B cell (primary cell): ENCODE measurements at regions not wholly inside any gene's neighbourhood (a gene's known extent, or its start where the extent isn't known, plus 50 kb on each side); places are given as distances from the start of the nearest gene placed in this dataset.

Experiments used
- ATAC-seq: fragments of 200-7000 bp; cut with Tn5 transposase; one replicate; pipeline ENCODE4 v1.10.0; 2021; ENCODE audit warnings: low read depth, mild to moderate bottlenecking, moderate number of reproducible peaks, moderate library complexity
- CTCF ChIA-PET: fragments of 350-600 bp; sonication (Branson Sonifier 250); formaldehyde crosslinking; loops from one replicate; lab custom pipeline; 2021; ENCODE audit warnings: antibody characterized with exemption, inconsistent platforms; lab: Charles Lee
- POLR2A ChIA-PET: fragments of 350-600 bp; sonication (Branson Sonifier 250); formaldehyde crosslinking; loops from one replicate; lab custom pipeline; 2021; ENCODE audit warnings: antibody characterized with exemption; lab: Charles Lee
- DNase-seq: peaks from one replicate; pipeline ENCODE4 v3.0.0; 2013
- H2AFZ ChIP-seq: 2 replicates; pipeline ENCODE4 v1.6.1; 2012; ENCODE audit warnings: mild to moderate bottlenecking, low read depth, low read length; ENCODE audit not compliant: insufficient read depth, poor library complexity, severe bottlenecking
- H3K27ac ChIP-seq, 2 donors: 1 replicate in 1 of 2; 2 replicates in 1 of 2; pipeline ENCODE4 v1.5.1; 2012 to 2013; ENCODE audit warnings: low read length in 2 of 2, mild to moderate bottlenecking in 2 of 2, moderate library complexity in 1 of 2
- H3K27me3 ChIP-seq, 4 experiments: fragments of 200-600 bp in 1 of 4; sonication (generic) in 1 of 4; replicated peaks in 1 of 4; 1 replicate in 2 of 4; 2 replicates in 2 of 4; pipeline versions ENCODE4 v1.6.1 to v1.7.0; 2013 to 2016; ENCODE audit warnings: low read length in 3 of 4, mild to moderate bottlenecking in 2 of 4, mixed read lengths in 1 of 4, moderate library complexity in 1 of 4; ENCODE audit not compliant: insufficient read depth in 4 of 4, control insufficient read depth in 3 of 4; ENCODE audit errors: control extremely low read depth in 1 of 4
- H3K36me3 ChIP-seq, 2 experiments: replicated peaks in 1 of 2; 1 replicate in 1 of 2; 2 replicates in 1 of 2; pipeline versions ENCODE4 v1.6.1 to v1.7.1; 2013; ENCODE audit warnings: low read length in 1 of 2; ENCODE audit not compliant: insufficient read depth in 2 of 2, control insufficient read depth in 1 of 2; ENCODE audit errors: control extremely low read depth in 1 of 2, extremely low read depth in 1 of 2
- H3K4me1 ChIP-seq, 2 donors: fragments of 200-600 bp in 1 of 2; sonication (generic) in 1 of 2; 1 replicate in 1 of 2; 2 replicates in 1 of 2; pipeline versions ENCODE4 v1.5.1 to v1.6.1; 2013 to 2017; ENCODE audit warnings: low read length in 2 of 2; ENCODE audit not compliant: control insufficient read depth in 2 of 2, insufficient read depth in 2 of 2
- H3K4me2 ChIP-seq: replicated peaks from 2 replicates; pipeline ENCODE3; 2012; ENCODE audit warnings: mild to moderate bottlenecking, low read depth, low read length; ENCODE audit not compliant: poor library complexity, severe bottlenecking
- H3K4me3 ChIP-seq, 5 experiments: fragments of 200-600 bp in 1 of 5; sonication (generic) in 1 of 5; 1 replicate in 3 of 5; 2 replicates in 2 of 5; pipeline versions ENCODE4 v1.5.1 to v1.7.0; 2011 to 2016; ENCODE audit warnings: low read length in 4 of 5, mild to moderate bottlenecking in 4 of 5, low read depth in 2 of 5, control low read depth in 1 of 5, moderate library complexity in 1 of 5; ENCODE audit not compliant: insufficient read depth in 1 of 5; ENCODE audit errors: control extremely low read depth in 1 of 5, extremely low read depth in 1 of 5
- H3K79me2 ChIP-seq: fragments of 200-600 bp; sonication (generic); one replicate; pipeline ENCODE4 v1.6.0; 2016; ENCODE audit warnings: low read length; ENCODE audit not compliant: control insufficient read depth, insufficient read depth
- H3K9ac ChIP-seq: fragments of 200-600 bp; sonication (generic); 2 replicates; pipeline ENCODE4 v1.6.1; 2017; ENCODE audit warnings: mild to moderate bottlenecking, low read length, moderate library complexity
- H3K9me3 ChIP-seq, 3 donors: one replicate each; pipeline versions ENCODE4 v1.6.1 to v1.7.1; 2013; ENCODE audit warnings: low read length in 2 of 3; ENCODE audit not compliant: control insufficient read depth in 2 of 3, insufficient read depth in 1 of 3; ENCODE audit errors: control extremely low read depth in 1 of 3
- H4K20me1 ChIP-seq: 2 replicates; pipeline ENCODE4 v1.6.0; 2012; ENCODE audit warnings: mild to moderate bottlenecking, low read length; ENCODE audit not compliant: insufficient read depth, control insufficient read depth, poor library complexity, severe bottlenecking
- H3K27ac Mint-ChIP-seq: one replicate; pipeline ENCODE4 v1.8.0; 2021; ENCODE audit warnings: mixed read lengths
- H3K27me3 Mint-ChIP-seq: one replicate; pipeline ENCODE4 v1.8.0; 2021; ENCODE audit warnings: mixed read lengths
- H3K4me1 Mint-ChIP-seq: one replicate; pipeline ENCODE4 v1.8.0; 2021; ENCODE audit warnings: mixed read lengths
- H3K4me3 Mint-ChIP-seq: one replicate; pipeline ENCODE4 v1.8.0; 2021; ENCODE audit warnings: mixed read lengths
- H3K9me3 Mint-ChIP-seq: one replicate; pipeline ENCODE4 v1.8.0; 2022; ENCODE audit warnings: mixed read lengths; ENCODE audit not compliant: insufficient read depth
- EZH2 ChIP-seq: IDR thresholded peaks from 2 replicates; pipeline ENCODE4 v1.6.1; 2012; ENCODE audit warnings: borderline replicate concordance, low read depth, mild to moderate bottlenecking, moderate library complexity, low read length; ENCODE audit not compliant: insufficient read depth, poor library complexity, severe bottlenecking
- intact Hi-C: fragments of 100-400 bp; cut with micrococcal nuclease; formaldehyde crosslinking; loops from one replicate; pipeline ENCODE4 v1.10.0; 2022
- TF ChIP-seq, protein P1 (sequence below): fragments of 200-600 bp; IDR thresholded peaks from one replicate; pipeline ENCODE4 v1.8.0; 2022; ENCODE audit warnings: antibody characterized with exemption, mild to moderate bottlenecking

DNA sequence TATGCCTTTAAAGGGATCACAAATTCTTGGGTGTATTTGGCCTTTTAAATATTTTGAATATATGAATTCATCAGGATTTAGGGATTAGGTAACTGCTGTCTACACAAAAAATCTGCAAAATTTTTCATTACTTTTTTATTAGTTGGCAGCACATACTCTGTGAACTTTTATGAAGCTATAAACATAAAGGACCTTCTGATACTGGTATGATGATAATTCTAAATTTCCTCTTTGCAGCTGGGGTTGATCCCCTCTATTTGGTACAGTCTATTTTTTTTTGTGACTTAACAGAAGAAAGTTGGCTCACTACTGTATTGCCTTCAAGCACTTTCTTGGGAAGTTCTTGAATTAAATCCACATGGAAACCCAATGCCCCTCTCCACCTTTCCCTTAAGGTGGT lies 416.1 kb downstream of the LMO4 start:
- no peak overlapping the region for H3K4me3 ChIP-seq
- POLR2A ChIA-PET: no interaction called here
- ATAC-seq (no peak), DNase-seq (no peak)
- intact Hi-C loops: no loop called here
- no peaks in the 10 kb centered on the region for H3K9me3 ChIP-seq
- H3K4me2 ChIP-seq: no peak overlapping the region
- TF ChIP-seq, protein P1, sequence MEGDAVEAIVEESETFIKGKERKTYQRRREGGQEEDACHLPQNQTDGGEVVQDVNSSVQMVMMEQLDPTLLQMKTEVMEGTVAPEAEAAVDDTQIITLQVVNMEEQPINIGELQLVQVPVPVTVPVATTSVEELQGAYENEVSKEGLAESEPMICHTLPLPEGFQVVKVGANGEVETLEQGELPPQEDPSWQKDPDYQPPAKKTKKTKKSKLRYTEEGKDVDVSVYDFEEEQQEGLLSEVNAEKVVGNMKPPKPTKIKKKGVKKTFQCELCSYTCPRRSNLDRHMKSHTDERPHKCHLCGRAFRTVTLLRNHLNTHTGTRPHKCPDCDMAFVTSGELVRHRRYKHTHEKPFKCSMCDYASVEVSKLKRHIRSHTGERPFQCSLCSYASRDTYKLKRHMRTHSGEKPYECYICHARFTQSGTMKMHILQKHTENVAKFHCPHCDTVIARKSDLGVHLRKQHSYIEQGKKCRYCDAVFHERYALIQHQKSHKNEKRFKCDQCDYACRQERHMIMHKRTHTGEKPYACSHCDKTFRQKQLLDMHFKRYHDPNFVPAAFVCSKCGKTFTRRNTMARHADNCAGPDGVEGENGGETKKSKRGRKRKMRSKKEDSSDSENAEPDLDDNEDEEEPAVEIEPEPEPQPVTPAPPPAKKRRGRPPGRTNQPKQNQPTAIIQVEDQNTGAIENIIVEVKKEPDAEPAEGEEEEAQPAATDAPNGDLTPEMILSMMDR: no peak
- TF ChIP-seq EZH2: no peak
- no peaks in the 10 kb centered on the region for H3K27me3 ChIP-seq
- Mint-ChIP-seq H3K27me3 (no peaks in the 10 kb centered on the region), H3K9me3 (no peaks in the 10 kb centered on the region), H3K4me1 (peaks cover 2% of the 10 kb centered on the region), H3K27ac (no peak overlapping the region), H3K4me3 (no peak overlapping the region)
- no peaks in the 10 kb centered on the region for H3K36me3 ChIP-seq
- no peaks in the 10 kb centered on the region for H3K4me1 ChIP-seq
- H4K20me1 ChIP-seq: no peaks in the 10 kb centered on the region
- no peak overlapping the region for H2AFZ ChIP-seq
- CTCF ChIA-PET: no interaction called here
- no peak overlapping the region for H3K9ac ChIP-seq
- H3K27ac ChIP-seq: no peak overlapping the region
- no peaks in the 10 kb centered on the region for H3K79me2 ChIP-seq

DNA sequence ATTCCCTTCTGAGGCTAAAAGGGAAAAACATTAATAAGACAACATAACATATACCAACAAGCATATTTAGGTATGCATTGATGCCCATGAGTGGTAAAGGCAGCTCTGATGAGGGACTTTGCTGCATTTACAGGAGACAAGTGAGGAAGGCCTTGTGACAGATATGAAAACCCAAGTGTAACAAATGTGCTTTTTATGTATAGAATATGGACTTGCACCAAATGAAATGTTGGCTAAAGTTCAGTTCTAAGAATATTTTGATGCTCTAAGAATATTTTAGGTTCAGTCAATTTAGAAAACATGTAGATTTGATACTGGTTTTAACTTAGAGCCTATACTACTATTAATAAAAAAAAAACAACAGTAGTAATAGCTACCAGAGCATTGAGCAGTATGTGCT lies 424.7 kb downstream of the LMO4 start:
- POLR2A ChIA-PET: interaction anchor here (0.6 kb wide), 1 partner anchor 425 kb away, joined by 3 read pairs; the partner anchor contains the start of gene LMO4
- Histone ChIP-seq H3K4me2 (no peak overlapping the region), H3K9me3 (no peaks in the 10 kb centered on the region), H3K4me1 (no peaks in the 10 kb centered on the region), H3K4me3 (no peak overlapping the region), H3K36me3 (no peaks in the 10 kb centered on the region), H2AFZ (no peak overlapping the region), H4K20me1 (no peaks in the 10 kb centered on the region), H3K79me2 (no peaks in the 10 kb centered on the region), H3K9ac (no peak overlapping the region), H3K27me3 (no peaks in the 10 kb centered on the region), H3K27ac (no peak overlapping the region)
- Mint-ChIP-seq H3K27ac (no peak overlapping the region), H3K9me3 (no peaks in the 10 kb centered on the region), H3K27me3 (no peaks in the 10 kb centered on the region), H3K4me1 (peaks cover 4% of the 10 kb centered on the region), H3K4me3 (no peak overlapping the region)
- TF ChIP-seq, protein P1: no peak
- TF ChIP-seq EZH2: no peak
- DNase-seq (no peak), ATAC-seq (no peak)
- intact Hi-C loops: no loop called here
- CTCF ChIA-PET: no interaction called here
